Muscle layer of colon (tissue), 2 donors: ENCODE measurements at regions not wholly inside any gene's neighbourhood (a gene's known extent, or its start where the extent isn't known, plus 50 kb on each side); places are given as distances from the start of the nearest gene placed in this dataset.
A peak's percentile ranks its signal among the peaks of the same experiment; 100 is the strongest.

Experiments used
- H3K27ac ChIP-seq: one replicate; pipeline ENCODE4 v1.7.0; 2013; ENCODE audit warnings: low read depth, mild to moderate bottlenecking, low read length, moderate library complexity
- H3K27me3 ChIP-seq, 2 donors: one replicate each; pipeline ENCODE4 v1.7.0; 2013; ENCODE audit warnings: low read length in 2 of 2, mild to moderate bottlenecking in 2 of 2; ENCODE audit not compliant: insufficient read depth in 2 of 2, control insufficient read depth in 1 of 2
- H3K36me3 ChIP-seq: one replicate; pipeline ENCODE4 v1.7.0; 2013; ENCODE audit warnings: mild to moderate bottlenecking, low read length; ENCODE audit not compliant: insufficient read depth
- H3K4me1 ChIP-seq: one replicate; pipeline ENCODE4 v1.7.0; 2013; ENCODE audit warnings: mild to moderate bottlenecking, low read length; ENCODE audit not compliant: insufficient read depth
- H3K4me3 ChIP-seq, 2 donors: one replicate each; pipeline ENCODE4 v1.7.0; 2013; ENCODE audit warnings: low read length in 2 of 2, low read depth in 1 of 2, mild to moderate bottlenecking in 1 of 2, moderate library complexity in 1 of 2
- H3K9ac ChIP-seq: one replicate; pipeline ENCODE4 v1.7.0; 2013; ENCODE audit warnings: low read length
- H3K9me3 ChIP-seq: one replicate; pipeline ENCODE4 v1.7.0; 2013; ENCODE audit warnings: mild to moderate bottlenecking, low read length
- donor health status: abdominal sarcoma.
- donor health status: Adenocarcinoma of cecum.

GRCh38 chr11:27200779-27201453, 160.3 kb downstream of the BBOX1 start:
- Histone ChIP-seq H3K9ac (no peak overlapping the region), H3K4me1 (peaks cover 70% of the 10 kb centered on the region), H3K4me3 (no peak overlapping the region), H3K27me3 (no peaks in the 10 kb centered on the region), H3K27ac (peak overlapping the region; percentile 57), H3K36me3 (no peaks in the 10 kb centered on the region), H3K9me3 (no peaks in the 10 kb centered on the region)

GRCh38 chr11:27196203-27196897, 155.7 kb downstream of the BBOX1 start:
- no peaks in the 10 kb centered on the region for H3K27me3 ChIP-seq
- no peak overlapping the region for H3K27ac ChIP-seq
- H3K9me3 ChIP-seq = no peaks in the 10 kb centered on the region
- H3K4me3 ChIP-seq = no peak overlapping the region
- H3K36me3 ChIP-seq = no peaks in the 10 kb centered on the region
- H3K9ac ChIP-seq = no peak overlapping the region
- H3K4me1 ChIP-seq = peaks cover 38% of the 10 kb centered on the region

DNA sequence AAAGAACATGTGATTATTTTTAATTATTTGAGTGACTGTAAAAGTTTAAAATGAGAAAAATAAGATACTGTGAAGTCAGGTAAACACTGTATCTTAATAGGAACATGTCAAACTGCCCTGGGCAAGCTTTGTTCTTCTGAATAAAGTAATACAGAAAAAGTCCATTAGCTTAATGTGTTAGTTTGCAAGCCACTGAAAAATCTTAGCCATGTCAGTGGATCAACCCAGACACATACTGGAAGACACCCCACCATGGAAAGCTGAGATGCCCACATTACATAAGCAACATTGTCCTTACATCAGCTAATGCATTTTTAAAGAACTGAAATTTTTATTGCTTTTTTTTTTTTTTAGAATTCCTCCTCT, 155.2 kb downstream of the BBOX1 start:
- Histone ChIP-seq H3K27ac (no peak overlapping the region), H3K36me3 (no peaks in the 10 kb centered on the region), H3K9me3 (no peaks in the 10 kb centered on the region), H3K27me3 (no peaks in the 10 kb centered on the region), H3K4me1 (peaks cover 32% of the 10 kb centered on the region), H3K9ac (no peak overlapping the region), H3K4me3 (no peak overlapping the region)

- Histone ChIP-seq H3K4me1 (peaks cover 24% of the 10 kb centered on the region), H3K27me3 (no peaks in the 10 kb centered on the region), H3K9ac (no peak overlapping the region), H3K9me3 (no peaks in the 10 kb centered on the region), H3K36me3 (no peaks in the 10 kb centered on the region), H3K27ac (no peak overlapping the region), H3K4me3 (no peak overlapping the region)
These were observed 154.4 kb downstream of the BBOX1 start for GRCh38 chr11:27194976-27195375.

GRCh38 chr11:27193434-27194225, 153.0 kb downstream of the BBOX1 start:
- Histone ChIP-seq H3K36me3 (no peaks in the 10 kb centered on the region), H3K27ac (no peak overlapping the region), H3K27me3 (no peaks in the 10 kb centered on the region), H3K4me3 (no peak overlapping the region), H3K4me1 (peaks cover 34% of the 10 kb centered on the region), H3K9ac (no peak overlapping the region), H3K9me3 (no peaks in the 10 kb centered on the region)

- Histone ChIP-seq H3K4me1 (peaks cover 39% of the 10 kb centered on the region), H3K36me3 (no peaks in the 10 kb centered on the region), H3K9me3 (no peaks in the 10 kb centered on the region), H3K27me3 (no peaks in the 10 kb centered on the region), H3K27ac (no peak overlapping the region), H3K4me3 (no peak overlapping the region), H3K9ac (no peak overlapping the region)
These were observed 151.6 kb downstream of the BBOX1 start for GRCh38 chr11:27192184-27192583.

GRCh38 chr11:27191639-27192038, 151.0 kb downstream of the BBOX1 start:
- Histone ChIP-seq H3K4me3 (no peak overlapping the region), H3K36me3 (no peaks in the 10 kb centered on the region), H3K27ac (no peak overlapping the region), H3K4me1 (peaks cover 33% of the 10 kb centered on the region), H3K9me3 (no peaks in the 10 kb centered on the region), H3K9ac (no peak overlapping the region), H3K27me3 (no peaks in the 10 kb centered on the region)

DNA sequence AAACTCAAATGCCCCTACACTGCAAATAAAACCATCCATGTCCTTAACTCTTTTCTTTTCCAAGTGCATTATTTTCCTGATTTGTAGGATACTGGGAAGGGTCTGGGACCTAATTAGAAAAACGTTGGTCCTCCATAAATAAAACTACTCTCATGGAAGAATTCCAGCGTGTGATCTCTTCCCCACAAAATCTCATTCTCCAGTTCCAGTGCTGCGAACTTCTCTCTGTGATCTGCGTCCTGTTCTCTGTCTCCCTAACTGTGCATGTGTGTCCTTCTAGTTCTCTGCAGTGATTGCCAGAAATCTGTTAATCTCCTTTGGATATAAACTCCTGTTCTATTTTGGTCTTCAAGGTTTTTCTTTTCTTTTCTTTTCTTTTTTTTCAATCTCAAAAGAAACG, 148.1 kb downstream of the BBOX1 start:
- Histone ChIP-seq H3K4me3 (no peak overlapping the region), H3K9me3 (no peaks in the 10 kb centered on the region), H3K27me3 (no peaks in the 10 kb centered on the region), H3K36me3 (no peaks in the 10 kb centered on the region), H3K9ac (peak overlapping the region; percentile 17), H3K27ac (no peak overlapping the region), H3K4me1 (peaks cover 24% of the 10 kb centered on the region)

DNA sequence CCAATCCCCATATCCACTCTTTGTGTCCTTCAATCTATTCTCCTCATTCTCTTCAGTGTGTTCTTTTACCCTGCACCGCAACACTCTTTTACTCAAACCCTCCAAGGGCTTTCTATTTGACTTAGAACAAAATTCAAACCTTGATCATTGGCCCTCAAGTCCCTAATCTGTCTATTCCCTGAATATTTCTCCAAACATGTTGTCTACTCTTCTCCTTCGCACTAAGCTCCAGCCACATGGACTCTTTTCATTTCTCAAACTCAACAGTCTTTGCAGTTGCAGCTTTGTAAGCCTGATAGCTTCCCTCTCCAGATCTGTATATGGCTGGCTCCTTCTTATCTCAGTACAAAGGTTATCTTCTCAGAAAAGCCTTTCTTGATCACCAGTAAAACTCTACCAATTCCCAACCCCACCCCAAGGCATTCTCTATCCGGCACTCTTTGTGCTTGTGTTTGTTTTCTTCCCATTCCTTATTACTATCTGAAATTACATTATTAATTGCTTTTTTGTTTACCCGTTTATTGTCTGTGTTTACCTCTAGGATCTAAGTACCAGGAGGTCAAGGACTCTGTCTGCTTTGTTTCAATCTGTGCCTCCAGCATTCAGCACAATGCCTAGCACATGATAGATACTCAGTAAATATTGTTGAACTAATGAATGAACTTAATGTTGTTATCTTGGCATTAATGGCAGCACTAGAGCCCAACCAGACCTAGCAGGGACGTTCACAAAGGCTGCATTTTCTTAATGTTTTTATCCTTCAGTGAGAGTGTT, 147.4 kb downstream of the BBOX1 start:
- H3K27ac ChIP-seq = no peak overlapping the region

GRCh38 chr11:27187075-27187847, 146.6 kb downstream of the BBOX1 start:
- Histone ChIP-seq H3K9me3 (no peaks in the 10 kb centered on the region), H3K27me3 (no peaks in the 10 kb centered on the region), H3K4me1 (peaks cover 24% of the 10 kb centered on the region), H3K4me3 (no peak overlapping the region), H3K27ac (no peak overlapping the region), H3K36me3 (no peaks in the 10 kb centered on the region), H3K9ac (no peak overlapping the region)

More for the DNA sequence above, 147.4 kb downstream of the BBOX1 start:
- Histone ChIP-seq H3K36me3 (no peaks in the 10 kb centered on the region), H3K9me3 (no peaks in the 10 kb centered on the region), H3K4me1 (peaks cover 24% of the 10 kb centered on the region), H3K4me3 (no peak overlapping the region), H3K9ac (peak overlapping the region; percentile 17), H3K27me3 (no peaks in the 10 kb centered on the region)
